ENCODE measurements at regions not wholly inside any gene's neighbourhood (a gene's known extent, or its start where the extent isn't known, plus 50 kb on each side); places are given as distances from the start of the nearest gene placed in this dataset.
A peak's percentile ranks its signal among the peaks of the same experiment; 100 is the strongest.

GRCh38 chr11:8803973-8804372, 107.0 kb upstream of the AKIP1 start:
- H3K9me3 Mint-ChIP-seq: no peaks in the 10 kb centered on the region
- no peak overlapping the region for H2BK5ac ChIP-seq (ENCODE audit: insufficient read length, low read length)
- no peak for TF ChIP-seq CTCF (conservative IDR thresholded peaks at IDR 0.05)

More at GRCh38 chr11:8803973-8804372, 107.0 kb upstream of the AKIP1 start:
- Histone ChIP-seq H2BK120ac (ENCODE audit: low read depth, low read length, poor library complexity, severe bottlenecking) (no peak overlapping the region), H4K20me1 (ENCODE audit: control insufficient read depth, insufficient read depth, insufficient read length) (no peaks in the 10 kb centered on the region), H3K79me1 (ENCODE audit: insufficient read depth, low read depth, low read length, poor library complexity, severe bottlenecking) (no peaks in the 10 kb centered on the region), H4K5ac (ENCODE audit: insufficient read length, low read depth, low read length) (no peak overlapping the region), H2BK20ac (ENCODE audit: low read depth, low read length, poor library complexity, severe bottlenecking) (no peak overlapping the region), H3T11ph (ENCODE audit: low read length) (no peak overlapping the region), H2BK15ac (ENCODE audit: low read depth, low read length) (no peak overlapping the region), H3K56ac (ENCODE audit: insufficient read length, low read depth, low read length) (no peak overlapping the region), H3K4me2 (ENCODE audit: insufficient read depth, insufficient read length, low read length) (no peak overlapping the region), H3K23ac (ENCODE audit: insufficient read length, low read depth, low read length) (no peak overlapping the region), H3K18ac (ENCODE audit: insufficient read length, low read depth, low read length) (no peak overlapping the region), H3K23me2 (ENCODE audit: insufficient read length, low read depth, low read length, poor library complexity, severe bottlenecking) (no peaks in the 10 kb centered on the region), H2AFZ (ENCODE audit: low read length) (no peak overlapping the region), H2AK5ac (ENCODE audit: insufficient read length, low read length) (no peak overlapping the region), H3K4me1 (ENCODE audit: insufficient read depth, low read length) (no peaks in the 10 kb centered on the region), H4K91ac (ENCODE audit: insufficient read length, low read depth, low read length) (no peak overlapping the region), H3K14ac (ENCODE audit: insufficient read depth, low read length) (no peak overlapping the region; the same call in 1 of the 2 replicates), H3K27me3 (ENCODE audit: insufficient read depth, low read length) (no peaks in the 10 kb centered on the region), H3K9me3 (ENCODE audit: control insufficient read depth, low read depth, low read length) (no peaks in the 10 kb centered on the region), H3K9ac (ENCODE audit: extremely low read depth, insufficient read length, low read length) (no peak overlapping the region), H3K4ac (ENCODE audit: low read depth, low read length) (no peak overlapping the region), H3K27ac (ENCODE audit: insufficient read length, low read depth, low read length) (no peak overlapping the region), H3K79me2 (ENCODE audit: insufficient read depth, low read length) (no peaks in the 10 kb centered on the region; the same call in 1 of the 2 replicates), H2BK12ac (ENCODE audit: insufficient read length, low read depth, low read length) (no peak overlapping the region), H4K8ac (replicated peaks; ENCODE audit: insufficient read length, low read depth, low read length) (no peak overlapping the region)
- DNase-seq: no peak
- no CpG with 5 or more reads among the region's 6 CpGs for whole genome bisulfite sequencing (ENCODE audit: extremely low coverage, insufficient read length, low lambda C conversion rate)
- Mint-ChIP-seq H3K27me3 (ENCODE audit: low read depth) (no peaks in the 10 kb centered on the region; the same call in 1 of the 2 replicates), H3K36me3 (ENCODE audit: insufficient read depth in 1 of 3, low read depth in 3 of 3) (no peaks in the 10 kb centered on the region), H3K27ac (peak overlapping the region in 1 of 3 experiments; percentile 16; a peak in 1 of 7 replicates), H3K4me1 (peaks cover 12 to 22% of the 10 kb centered on the region in 2 experiments), H3K4me3 (no peak overlapping the region)

All from H9 (cell line).